ENCODE measurements at regions not wholly inside any gene's neighbourhood (a gene's known extent, or its start where the extent isn't known, plus 50 kb on each side); places are given as distances from the start of the nearest gene placed in this dataset.
A peak's percentile ranks its signal among the peaks of the same experiment; 100 is the strongest.
"Not testable (repeated sequence)": the region's sequence is repeated elsewhere in the genome, so short reads cannot be mapped to it uniquely, and the experiment has no call there.

- Histone ChIP-seq H3K27me3 (ENCODE audit: insufficient read depth, poor library complexity, severe bottlenecking) (no peaks in the 10 kb centered on the region), H3K27ac (ENCODE audit: poor library complexity, severe bottlenecking) (no peak overlapping the region), H3K9me3 (ENCODE audit: severe bottlenecking) (no peaks in the 10 kb centered on the region), H3K4me3 (ENCODE audit: severe bottlenecking) (no peak overlapping the region), H3K36me3 (ENCODE audit: low read depth) (no peaks in the 10 kb centered on the region), H3K4me1 (ENCODE audit: insufficient read depth, poor library complexity, severe bottlenecking) (peaks cover 5% of the 10 kb centered on the region)
- DNase-seq (ENCODE audit: low spot score) (peak; percentile 58), ATAC-seq (ENCODE audit: low read depth) (peak; percentile 48; the same call in 2 of the 3 replicates)
- TF ChIP-seq CTCF (IDR thresholded peaks at IDR 0.05; ENCODE audit: poor library complexity, severe bottlenecking) = no peak
These were observed 176.2 kb upstream of the FAT3 start for GRCh38 chr11:92048415-92048814.

- Histone ChIP-seq H3K27ac (ENCODE audit: poor library complexity, severe bottlenecking) (no peak overlapping the region), H3K36me3 (ENCODE audit: low read depth) (no peaks in the 10 kb centered on the region), H3K9me3 (ENCODE audit: severe bottlenecking) (no peaks in the 10 kb centered on the region), H3K4me1 (ENCODE audit: insufficient read depth, poor library complexity, severe bottlenecking) (peaks cover 5% of the 10 kb centered on the region), H3K4me3 (ENCODE audit: severe bottlenecking) (no peak overlapping the region), H3K27me3 (ENCODE audit: insufficient read depth, poor library complexity, severe bottlenecking) (no peaks in the 10 kb centered on the region)
- no peak for ATAC-seq (ENCODE audit: low read depth)
- TF ChIP-seq CTCF (IDR thresholded peaks at IDR 0.05; ENCODE audit: poor library complexity, severe bottlenecking) = no peak
- no peak for DNase-seq (ENCODE audit: low spot score)
These were observed 178.5 kb upstream of the FAT3 start for GRCh38 chr11:92046103-92046502.

- Histone ChIP-seq H3K9me3 (ENCODE audit: severe bottlenecking) (no peaks in the 10 kb centered on the region), H3K27me3 (ENCODE audit: insufficient read depth, poor library complexity, severe bottlenecking) (no peaks in the 10 kb centered on the region), H3K36me3 (ENCODE audit: low read depth) (no peaks in the 10 kb centered on the region), H3K4me1 (ENCODE audit: insufficient read depth, poor library complexity, severe bottlenecking) (peaks cover 5% of the 10 kb centered on the region), H3K4me3 (ENCODE audit: severe bottlenecking) (no peak overlapping the region), H3K27ac (ENCODE audit: poor library complexity, severe bottlenecking) (no peak overlapping the region)
- ATAC-seq (ENCODE audit: low read depth) (peak; percentile 45; the same call in 2 of the 3 replicates), DNase-seq (ENCODE audit: low spot score) (no peak)
- TF ChIP-seq CTCF (IDR thresholded peaks at IDR 0.05; ENCODE audit: poor library complexity, severe bottlenecking) = no peak
These were observed 179.3 kb upstream of the FAT3 start for GRCh38 chr11:92045301-92045700.

- Histone ChIP-seq H3K4me1 (ENCODE audit: insufficient read depth, poor library complexity, severe bottlenecking) (peaks cover 4% of the 10 kb centered on the region), H3K27me3 (ENCODE audit: insufficient read depth, poor library complexity, severe bottlenecking) (no peaks in the 10 kb centered on the region), H3K36me3 (ENCODE audit: low read depth) (no peaks in the 10 kb centered on the region), H3K27ac (ENCODE audit: poor library complexity, severe bottlenecking) (peak overlapping the region; percentile 32), H3K4me3 (ENCODE audit: severe bottlenecking) (no peak overlapping the region), H3K9me3 (ENCODE audit: severe bottlenecking) (no peaks in the 10 kb centered on the region)
- peak; percentile 99 for ATAC-seq (ENCODE audit: low read depth)
- no peak for DNase-seq (ENCODE audit: low spot score)
- TF ChIP-seq CTCF (IDR thresholded peaks at IDR 0.05; ENCODE audit: poor library complexity, severe bottlenecking) = no peak
These were observed 189.1 kb upstream of the FAT3 start for GRCh38 chr11:92035488-92035887.

- not testable (repeated sequence) for ATAC-seq (ENCODE audit: low read depth); H3K9me3 ChIP-seq (ENCODE audit: severe bottlenecking); H3K36me3 ChIP-seq (ENCODE audit: low read depth); H3K4me3 ChIP-seq (ENCODE audit: severe bottlenecking); H3K4me1 ChIP-seq (ENCODE audit: insufficient read depth, poor library complexity, severe bottlenecking); DNase-seq (ENCODE audit: low spot score); H3K27me3 ChIP-seq (ENCODE audit: insufficient read depth, poor library complexity, severe bottlenecking); H3K27ac ChIP-seq (ENCODE audit: poor library complexity, severe bottlenecking)
These were observed 197.5 kb upstream of the FAT3 start for GRCh38 chr11:92027136-92027535.
